GM10266 (cell line): ENCODE measurements at regions not wholly inside any gene's neighbourhood (a gene's known extent, or its start where the extent isn't known, plus 50 kb on each side); places are given as distances from the start of the nearest gene placed in this dataset.

Source experiments
- DNase-seq: peaks from one replicate; pipeline ENCODE4 v3.0.0; 2012; ENCODE audit errors: extremely low spot score
- CTCF ChIP-seq: IDR thresholded peaks from 2 replicates; pipeline ENCODE4 v1.5.1; 2012; ENCODE audit warnings: mild to moderate bottlenecking, low read depth; ENCODE audit not compliant: control insufficient read depth, insufficient read depth; ENCODE audit errors: missing control alignments

- peak; percentile 45 for DNase-seq
- TF ChIP-seq CTCF, result no peak
Observed at GRCh38 chr20:51335329-51335841, 207.1 kb downstream of the NFATC2 start.

- no peak for DNase-seq
- TF ChIP-seq CTCF, result no peak
Observed at GRCh38 chr20:51334609-51335008, 207.9 kb downstream of the NFATC2 start.

- DNase-seq, result no peak
- TF ChIP-seq CTCF, result no peak
Observed at GRCh38 chr20:51333971-51334370, 208.5 kb downstream of the NFATC2 start.

GRCh38 chr20:51333446-51333845 lies 209.1 kb downstream of the NFATC2 start:
- no peak for TF ChIP-seq CTCF
- DNase-seq, result no peak

GRCh38 chr20:51331481-51331880 lies 211.0 kb downstream of the NFATC2 start:
- no peak for TF ChIP-seq CTCF
- no peak for DNase-seq

GRCh38 chr20:51329845-51330244 lies 212.7 kb downstream of the NFATC2 start:
- no peak for DNase-seq
- no peak for TF ChIP-seq CTCF

GRCh38 chr20:51327251-51327841 lies 215.2 kb downstream of the NFATC2 start:
- DNase-seq, result no peak
- no peak for TF ChIP-seq CTCF
